Ishikawa (cell line): ENCODE measurements at regions not wholly inside any gene's neighbourhood (a gene's known extent, or its start where the extent isn't known, plus 50 kb on each side); places are given as distances from the start of the nearest gene placed in this dataset.

Experiments
- RAD21 ChIP-seq: IDR thresholded peaks from 2 replicates; pipeline ENCODE4 v1.6.1; 2012; ENCODE audit warnings: low read depth
- TCF12 ChIP-seq: IDR thresholded peaks from 2 replicates; pipeline ENCODE4 v1.6.1; 2012; ENCODE audit warnings: low read depth

- TF ChIP-seq RAD21 (no peak), TCF12 (no peak)
Observed at GRCh38 chr22:22093743-22094142, 111.2 kb upstream of the TOP3B start.
